ENCODE measurements at regions not wholly inside any gene's neighbourhood (a gene's known extent, or its start where the extent isn't known, plus 50 kb on each side); places are given as distances from the start of the nearest gene placed in this dataset.

- no peak for DNase-seq (ENCODE audit: low read depth)
Measured at GRCh38 chr5:135234666-135235401, 164.2 kb downstream of the MACROH2A1 start.

- DNase-seq (ENCODE audit: low read depth): no peak
Measured at GRCh38 chr5:135234242-135234641, 164.8 kb downstream of the MACROH2A1 start.

GRCh38 chr5:135233477-135233876, 165.6 kb downstream of the MACROH2A1 start:
- no peak for DNase-seq (ENCODE audit: low read depth)

GRCh38 chr5:135232958-135233357, 166.1 kb downstream of the MACROH2A1 start:
- DNase-seq (ENCODE audit: low read depth): no peak

GRCh38 chr5:135231289-135231688, 167.7 kb downstream of the MACROH2A1 start:
- no peak for DNase-seq (ENCODE audit: low read depth)

- DNase-seq (ENCODE audit: low read depth): no peak
Measured at GRCh38 chr5:135230251-135230925, 168.6 kb downstream of the MACROH2A1 start.

- no peak for DNase-seq (ENCODE audit: low read depth)
Measured at GRCh38 chr5:135229679-135230132, 169.3 kb downstream of the MACROH2A1 start.

- DNase-seq (ENCODE audit: low read depth): no peak
Measured at GRCh38 chr5:135229122-135229521, 169.9 kb downstream of the MACROH2A1 start.

GRCh38 chr5:135228222-135228621, 170.8 kb downstream of the MACROH2A1 start:
- DNase-seq (ENCODE audit: low read depth): no peak

GRCh38 chr5:135227064-135228022, 171.7 kb downstream of the MACROH2A1 start:
- no peak for DNase-seq (ENCODE audit: low read depth)

GRCh38 chr5:135225856-135226560, 173.0 kb downstream of the MACROH2A1 start:
- no peak for DNase-seq (ENCODE audit: low read depth)

GRCh38 chr5:135223891-135224625, 175.0 kb downstream of the MACROH2A1 start:
- DNase-seq (ENCODE audit: low read depth): no peak

- DNase-seq (ENCODE audit: low read depth): no peak
Measured at GRCh38 chr5:135223404-135223803, 175.6 kb downstream of the MACROH2A1 start.

- no peak for DNase-seq (ENCODE audit: low read depth)
Measured at GRCh38 chr5:135222771-135223170, 176.3 kb downstream of the MACROH2A1 start.

GRCh38 chr5:135222171-135222681, 176.8 kb downstream of the MACROH2A1 start:
- no peak for DNase-seq (ENCODE audit: low read depth)

GRCh38 chr5:135221696-135222095, 177.3 kb downstream of the MACROH2A1 start:
- DNase-seq (ENCODE audit: low read depth): no peak

- no peak for DNase-seq (ENCODE audit: low read depth)
Measured at GRCh38 chr5:135221187-135221473, 177.9 kb downstream of the MACROH2A1 start.

GRCh38 chr5:135220394-135221186, 178.4 kb downstream of the MACROH2A1 start:
- no peak for DNase-seq (ENCODE audit: low read depth)

GRCh38 chr5:135219868-135220267, 179.2 kb downstream of the MACROH2A1 start:
- DNase-seq (ENCODE audit: low read depth): no peak

All from stimulated activated CD8-positive, alpha-beta memory T cell treated with anti-CD3 and anti-CD28 coated beads, Interleukin-15, amount 100 ng/mL, for 24 hours (primary cell).